GM21526 (cell line): ENCODE measurements at regions not wholly inside any gene's neighbourhood (a gene's known extent, or its start where the extent isn't known, plus 50 kb on each side); places are given as distances from the start of the nearest gene placed in this dataset.

Source experiments
- ATAC-seq: cut with Tn5 transposase; IDR thresholded peaks from one replicate; pipeline ENCODE4 v1.9.1; 2021; ENCODE audit warnings: moderate library complexity; ENCODE audit not compliant: unreplicated experiment, low FRiP score

DNA sequence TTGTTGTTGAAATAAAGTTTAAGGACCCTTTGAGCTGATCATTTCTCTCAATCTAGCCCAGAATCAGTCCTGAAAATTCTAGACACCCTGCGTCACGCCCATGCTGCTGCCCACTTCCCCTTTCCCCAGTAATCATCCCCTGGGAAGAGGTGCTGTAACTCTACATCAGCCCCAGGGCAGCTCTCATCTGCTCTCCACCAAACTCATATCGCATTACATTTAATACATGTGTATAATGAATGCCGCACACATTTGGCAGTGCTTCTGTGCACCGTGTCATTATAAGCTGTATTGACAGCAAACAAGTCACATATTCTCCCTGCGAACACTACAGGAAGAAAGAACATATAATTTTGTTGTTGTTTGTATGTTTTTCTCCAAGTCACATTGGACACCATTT lies 539.7 kb upstream of the DAB1 start:
- ATAC-seq: no peak

- no peak for ATAC-seq
Observed at GRCh38 chr1:57959531-57960241, 535.8 kb upstream of the DAB1 start.

- no peak for ATAC-seq
Observed at GRCh38 chr1:57957576-57957975, 533.7 kb upstream of the DAB1 start.

DNA sequence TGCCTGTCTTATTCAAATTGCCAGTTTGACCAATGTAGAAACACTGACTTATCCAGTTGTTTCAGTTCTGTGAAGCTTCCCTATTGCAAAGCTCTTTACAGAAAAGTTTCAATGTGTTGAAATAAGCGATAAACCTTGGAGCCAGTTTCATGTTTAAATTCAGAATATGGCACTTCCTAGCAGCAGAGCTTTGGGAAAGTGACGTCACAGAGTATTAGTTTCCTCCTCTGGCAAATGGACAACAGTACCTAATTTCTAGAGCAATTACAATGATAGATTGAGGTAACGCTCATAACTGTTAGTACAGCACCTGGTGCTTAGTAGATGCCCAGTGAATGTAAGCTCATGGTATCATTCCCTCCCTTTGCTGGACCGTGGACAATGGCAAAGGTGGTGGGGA lies 527.5 kb upstream of the DAB1 start:
- no peak for ATAC-seq

- no peak for ATAC-seq
Observed at GRCh38 chr1:57949168-57949567, 525.3 kb upstream of the DAB1 start.

DNA sequence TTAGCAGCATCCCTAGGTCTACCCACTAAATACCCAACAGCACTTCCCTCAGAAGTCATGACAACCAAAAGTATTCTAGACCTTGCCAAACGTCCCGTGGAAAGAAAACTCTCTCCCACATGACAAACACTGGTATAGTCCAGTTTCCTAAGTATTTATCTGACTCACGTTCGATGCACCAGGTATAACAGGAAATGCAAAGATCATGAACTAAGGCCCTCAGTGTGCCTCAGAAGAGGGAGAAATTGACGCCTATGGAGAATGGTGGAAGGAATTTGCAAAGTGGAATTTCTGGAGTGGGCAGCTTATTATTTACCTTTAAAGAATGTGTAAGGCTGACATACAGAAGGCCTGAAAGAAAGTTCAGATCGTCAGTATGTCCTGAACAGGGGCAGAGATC lies 523.6 kb upstream of the DAB1 start:
- ATAC-seq: no peak

DNA sequence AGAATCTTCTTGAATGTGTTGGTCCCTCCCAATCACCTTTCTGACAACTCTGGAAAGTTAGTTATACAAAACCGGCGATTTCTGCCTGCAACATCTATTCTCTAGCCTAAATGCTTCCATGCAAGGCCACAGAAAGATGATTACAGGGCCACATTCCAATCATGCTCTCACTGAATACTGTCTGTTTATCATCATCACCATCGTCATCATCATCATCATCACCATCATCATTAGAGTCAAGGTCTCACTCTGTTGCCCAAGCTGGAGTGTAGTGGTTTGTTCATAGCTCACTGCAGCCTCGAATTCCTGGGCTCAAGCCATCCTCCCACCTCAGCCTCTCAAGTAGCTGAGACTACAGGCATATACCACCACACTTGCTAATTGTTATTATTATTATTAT lies 521.2 kb upstream of the DAB1 start:
- ATAC-seq: no peak

DNA sequence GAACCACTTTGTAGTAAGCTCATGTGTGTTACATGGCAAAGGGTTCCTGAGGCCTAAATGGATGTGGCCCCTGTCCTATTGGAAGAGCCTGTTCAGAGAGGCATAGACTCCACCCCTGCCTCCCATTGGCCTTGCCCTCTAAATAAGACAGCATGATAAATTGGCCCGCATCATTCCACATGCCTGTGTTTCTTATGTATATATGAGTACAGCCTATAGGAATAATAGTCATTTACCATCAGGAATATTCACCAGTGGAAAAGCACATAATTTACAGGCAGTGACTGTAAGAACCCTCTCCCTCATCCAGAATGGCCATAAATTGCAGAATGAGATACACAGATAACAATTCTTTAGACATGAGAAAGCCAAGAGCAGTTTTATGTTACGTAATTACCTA lies 519.5 kb upstream of the DAB1 start:
- ATAC-seq: no peak

- ATAC-seq: no peak
Observed at GRCh38 chr1:57934745-57935144, 510.9 kb upstream of the DAB1 start.

DNA sequence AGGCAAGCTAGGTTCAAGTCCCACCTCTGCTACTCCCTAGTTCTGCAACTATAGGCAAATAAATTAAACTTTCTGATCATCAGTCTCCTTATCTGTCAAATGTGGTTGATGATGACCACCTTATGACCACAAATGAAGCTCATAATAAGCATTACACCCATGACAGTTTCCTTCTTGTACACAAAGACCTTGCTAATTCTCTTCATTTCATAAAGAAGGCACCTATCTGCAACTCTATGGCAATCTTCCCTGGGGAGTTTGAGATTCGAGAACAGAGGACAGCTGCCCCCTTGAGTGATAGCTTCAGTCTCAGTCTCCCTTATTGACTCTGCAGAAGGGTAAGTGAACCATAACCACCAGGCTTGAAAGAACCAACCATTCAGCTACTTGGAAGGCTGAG lies 503.1 kb upstream of the DAB1 start:
- ATAC-seq: no peak

DNA sequence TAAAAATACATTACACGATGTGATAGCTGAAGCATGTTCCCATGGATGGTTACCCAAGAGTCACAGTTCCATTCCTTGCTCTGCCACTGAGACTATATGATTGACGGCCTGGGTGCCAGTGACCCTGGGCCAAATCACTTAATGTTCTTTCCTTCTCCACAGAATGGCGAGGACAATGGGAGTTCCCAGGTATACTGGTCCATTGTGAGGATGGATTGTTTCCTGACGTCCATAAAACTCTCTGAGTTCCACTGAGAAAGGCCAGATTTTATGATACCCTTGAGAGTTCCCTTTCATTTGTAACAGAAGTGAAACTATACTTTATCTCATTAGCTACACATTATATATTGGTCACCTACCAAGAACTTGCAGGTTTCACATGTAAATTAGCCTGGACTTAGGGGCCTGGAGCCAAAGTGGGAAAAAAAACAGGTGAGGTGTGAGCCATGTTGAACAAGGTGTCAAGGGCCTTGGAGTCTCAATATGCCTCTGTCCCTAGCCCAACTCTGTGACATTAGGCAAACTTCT lies 502.2 kb upstream of the DAB1 start:
- no peak for ATAC-seq

- ATAC-seq: no peak
Observed at GRCh38 chr1:57925226-57925625, 501.4 kb upstream of the DAB1 start.

DNA sequence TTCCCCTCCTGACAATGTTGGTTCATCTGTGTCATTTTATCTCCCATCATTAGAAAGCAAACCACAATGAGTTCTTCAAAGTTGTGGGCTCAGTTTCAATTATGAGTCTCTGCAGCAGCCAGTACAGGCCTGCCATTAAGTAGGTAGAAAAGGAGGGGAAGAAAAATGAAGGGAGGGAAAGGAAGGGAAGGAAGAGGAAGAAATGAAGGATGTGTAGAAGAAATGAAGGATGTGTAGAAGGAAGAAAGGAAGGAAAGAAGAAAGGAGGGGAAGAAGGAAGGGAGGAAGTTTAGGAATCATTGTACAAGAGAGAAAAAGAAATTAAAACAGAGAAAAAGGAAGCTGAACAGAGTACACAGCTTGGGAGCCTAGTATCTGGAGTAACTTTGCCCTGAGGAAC lies 498.3 kb upstream of the DAB1 start:
- ATAC-seq: no peak

- ATAC-seq: no peak
Observed at GRCh38 chr1:57916041-57916440, 492.2 kb upstream of the DAB1 start.

- ATAC-seq: no peak
Observed at GRCh38 chr1:57911427-57911826, 487.6 kb upstream of the DAB1 start.

GRCh38 chr1:57910782-57911181 lies 486.9 kb upstream of the DAB1 start:
- ATAC-seq: no peak

DNA sequence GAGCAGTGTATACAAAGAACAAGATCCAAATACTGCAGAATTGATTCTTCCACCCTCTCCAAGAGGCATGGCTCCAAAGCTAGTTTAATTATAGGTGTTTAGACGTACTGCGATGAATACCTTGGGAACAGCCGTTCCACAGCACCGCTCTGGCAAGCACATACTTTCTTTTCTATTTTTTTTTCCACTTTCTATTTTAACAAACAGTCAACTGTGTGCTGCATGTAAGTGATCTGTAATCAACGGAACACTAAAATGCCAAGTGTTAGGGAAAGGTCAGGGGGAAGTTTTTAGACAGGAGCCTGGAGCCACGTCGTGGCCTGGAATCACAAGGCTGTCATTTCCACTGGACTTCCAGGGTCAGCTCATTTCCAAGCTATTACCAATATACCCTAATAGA lies 486.4 kb upstream of the DAB1 start:
- no peak for ATAC-seq

DNA sequence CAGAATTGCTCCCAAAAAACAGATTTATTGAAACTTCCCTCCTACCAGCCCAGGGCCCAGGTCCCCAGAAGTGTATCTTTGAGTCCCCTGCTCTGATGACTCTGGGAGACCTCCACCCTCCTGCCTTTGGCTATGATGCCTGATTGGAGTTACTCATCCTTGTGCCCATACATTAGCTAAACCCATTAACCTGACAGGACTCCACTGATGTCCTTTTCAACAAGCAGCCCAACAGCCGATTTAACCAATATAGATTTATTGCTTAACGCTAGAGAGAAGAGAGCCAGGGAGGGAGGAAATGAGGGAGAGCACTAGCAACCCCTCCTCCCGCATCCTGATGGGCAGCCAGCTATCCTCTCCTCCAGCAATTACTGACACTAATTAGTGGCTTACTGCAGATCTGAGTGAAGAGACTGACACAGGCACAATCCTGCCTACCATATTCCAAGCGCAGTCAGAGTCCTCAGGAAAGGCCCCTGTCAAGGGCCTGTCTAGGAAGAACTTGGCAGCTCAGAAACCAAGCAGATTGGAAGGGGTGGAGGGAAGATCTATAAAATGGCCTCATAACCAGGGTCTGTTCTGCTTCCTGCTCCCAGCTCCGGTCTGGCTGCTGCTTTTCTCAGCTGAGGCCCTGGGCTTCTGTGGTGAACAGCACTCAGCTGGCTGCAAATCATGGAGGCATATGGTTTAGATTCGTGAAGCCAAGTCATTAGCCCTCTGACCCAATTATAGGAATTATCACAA lies 484.5 kb upstream of the DAB1 start:
- no peak for ATAC-seq

- no peak for ATAC-seq
Observed at GRCh38 chr1:57901208-57901919, 477.5 kb upstream of the DAB1 start.

DNA sequence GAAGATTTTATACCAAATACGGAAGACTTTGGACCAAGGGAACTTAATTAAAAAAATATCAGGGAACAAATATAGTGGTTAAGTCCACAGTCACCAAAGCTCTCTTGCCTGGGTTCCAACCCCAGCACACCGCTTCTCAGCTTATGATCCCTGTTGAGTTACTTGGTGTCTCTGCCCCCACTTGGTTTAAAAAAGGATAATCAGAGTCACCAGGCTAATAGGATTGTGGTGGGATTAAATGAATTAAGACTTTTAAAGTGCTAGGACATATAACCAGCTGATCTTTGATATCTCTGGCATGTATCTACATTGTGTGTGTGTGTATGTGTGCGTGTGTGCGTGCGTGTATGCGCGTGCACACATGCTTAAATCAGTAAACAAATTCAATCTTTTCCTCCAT lies 474.7 kb upstream of the DAB1 start:
- no peak for ATAC-seq

DNA sequence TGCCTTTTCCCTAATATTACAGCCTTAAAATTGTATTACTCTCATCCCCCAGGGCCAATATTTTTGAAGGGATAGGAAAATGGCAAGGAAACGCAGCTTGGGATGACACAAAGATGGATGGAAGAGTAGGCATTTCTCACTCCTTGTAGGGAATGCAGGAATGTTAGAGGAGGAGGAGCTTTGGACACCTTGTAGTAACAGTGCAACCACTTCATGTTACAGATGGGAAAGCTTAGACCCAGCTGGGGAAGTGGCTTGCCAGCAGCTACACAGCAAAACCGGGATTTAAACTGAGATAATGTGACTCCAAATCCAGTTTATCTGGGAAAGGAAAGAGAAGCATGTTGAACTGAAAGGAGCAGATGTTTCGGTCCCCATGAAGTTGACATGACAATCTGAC lies 473.7 kb upstream of the DAB1 start:
- ATAC-seq: no peak
